AG09319 (cell line): ENCODE measurements at regions not wholly inside any gene's neighbourhood (a gene's known extent, or its start where the extent isn't known, plus 50 kb on each side); places are given as distances from the start of the nearest gene placed in this dataset.

Source experiments
- DNase-seq: peaks from one replicate; pipeline ENCODE4 v3.0.0-alpha.2; 2010; ENCODE audit warnings: low read depth; ENCODE audit errors: extremely low read depth
- CTCF ChIP-seq: IDR thresholded peaks from 2 replicates; pipeline ENCODE4 v1.5.1; 2011; ENCODE audit warnings: low read depth, mild to moderate bottlenecking, inconsistent platforms, low read length, moderate library complexity

GRCh38 chr12:89781156-89781555 is 72.5 kb upstream of the ATP2B1 start:
- no peak for TF ChIP-seq CTCF
- no peak for DNase-seq

GRCh38 chr12:89779090-89779489 is 70.5 kb upstream of the ATP2B1 start:
- TF ChIP-seq CTCF, result no peak
- DNase-seq, result no peak

- DNase-seq, result no peak
- no peak for TF ChIP-seq CTCF
Observed at GRCh38 chr12:89777733-89778379, 69.2 kb upstream of the ATP2B1 start.

GRCh38 chr12:89775986-89776365 is 67.3 kb upstream of the ATP2B1 start:
- DNase-seq, result no peak
- no peak for TF ChIP-seq CTCF

GRCh38 chr12:89775063-89775985 is 66.7 kb upstream of the ATP2B1 start:
- TF ChIP-seq CTCF, result no peak
- DNase-seq, result no peak

GRCh38 chr12:89774645-89775044 is 66.0 kb upstream of the ATP2B1 start:
- no peak for DNase-seq
- TF ChIP-seq CTCF, result no peak

GRCh38 chr12:89770391-89770790 is 61.8 kb upstream of the ATP2B1 start:
- TF ChIP-seq CTCF, result no peak
- DNase-seq, result no peak
